ENCODE measurements at regions not wholly inside any gene's neighbourhood (a gene's known extent, or its start where the extent isn't known, plus 50 kb on each side); places are given as distances from the start of the nearest gene placed in this dataset.
"Not testable (repeated sequence)": the region's sequence is repeated elsewhere in the genome, so short reads cannot be mapped to it uniquely, and the experiment has no call there.

DNA sequence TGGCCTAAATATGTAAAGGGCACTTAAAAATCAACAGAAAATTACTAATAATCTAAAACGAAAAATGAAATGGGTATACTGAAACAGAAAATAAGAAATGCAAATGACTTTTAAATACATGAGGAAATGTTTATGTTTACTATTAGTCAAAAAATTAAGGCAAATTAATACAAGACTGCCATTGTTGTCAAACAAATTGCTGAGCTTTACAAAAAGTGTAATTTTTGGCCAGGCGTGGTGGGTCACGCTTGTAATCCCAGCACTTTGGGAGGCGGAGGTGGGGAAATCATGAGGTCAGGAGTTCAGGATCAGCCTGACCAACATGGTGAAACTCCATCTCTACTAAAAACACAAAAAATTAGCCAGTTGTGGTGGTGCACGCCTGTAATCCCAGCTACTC, 343.9 kb upstream of the SGO1 start:
- TF ChIP-seq, protein P1, sequence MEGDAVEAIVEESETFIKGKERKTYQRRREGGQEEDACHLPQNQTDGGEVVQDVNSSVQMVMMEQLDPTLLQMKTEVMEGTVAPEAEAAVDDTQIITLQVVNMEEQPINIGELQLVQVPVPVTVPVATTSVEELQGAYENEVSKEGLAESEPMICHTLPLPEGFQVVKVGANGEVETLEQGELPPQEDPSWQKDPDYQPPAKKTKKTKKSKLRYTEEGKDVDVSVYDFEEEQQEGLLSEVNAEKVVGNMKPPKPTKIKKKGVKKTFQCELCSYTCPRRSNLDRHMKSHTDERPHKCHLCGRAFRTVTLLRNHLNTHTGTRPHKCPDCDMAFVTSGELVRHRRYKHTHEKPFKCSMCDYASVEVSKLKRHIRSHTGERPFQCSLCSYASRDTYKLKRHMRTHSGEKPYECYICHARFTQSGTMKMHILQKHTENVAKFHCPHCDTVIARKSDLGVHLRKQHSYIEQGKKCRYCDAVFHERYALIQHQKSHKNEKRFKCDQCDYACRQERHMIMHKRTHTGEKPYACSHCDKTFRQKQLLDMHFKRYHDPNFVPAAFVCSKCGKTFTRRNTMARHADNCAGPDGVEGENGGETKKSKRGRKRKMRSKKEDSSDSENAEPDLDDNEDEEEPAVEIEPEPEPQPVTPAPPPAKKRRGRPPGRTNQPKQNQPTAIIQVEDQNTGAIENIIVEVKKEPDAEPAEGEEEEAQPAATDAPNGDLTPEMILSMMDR (IDR thresholded peaks at IDR 0.05; ENCODE audit: partially characterized antibody, unreplicated experiment) = no peak
- H3K27ac Mint-ChIP-seq (ENCODE audit: unreplicated experiment) = no peak overlapping the region

DNA sequence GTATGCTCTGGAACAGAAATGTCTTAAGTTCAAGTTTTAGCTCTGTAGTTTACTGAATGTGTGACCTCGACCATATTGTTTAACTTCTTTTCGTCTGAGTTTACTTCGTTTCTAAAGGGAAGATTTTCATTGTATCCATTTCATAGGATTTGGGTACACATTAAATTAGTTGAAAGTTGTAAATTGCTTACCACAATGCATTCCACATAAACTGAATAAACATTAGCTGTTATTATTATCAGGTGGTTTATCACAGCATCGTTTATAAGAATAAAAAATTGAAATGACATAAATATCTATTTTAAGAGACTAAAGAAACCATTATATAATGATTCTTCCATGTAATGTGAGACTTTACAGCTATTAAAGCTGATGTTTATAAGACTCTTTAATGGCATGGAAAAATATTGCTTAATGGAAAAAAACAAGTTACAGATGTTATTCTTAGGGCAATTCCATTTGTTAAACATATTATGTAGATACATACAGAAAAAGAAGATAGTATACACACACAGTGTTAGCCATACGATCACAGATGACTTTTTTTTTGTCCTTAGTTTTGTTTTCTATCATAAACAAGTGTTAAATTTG, 342.3 kb upstream of the SGO1 start:
- no peaks in the 10 kb centered on the region for H3K36me3 Mint-ChIP-seq (ENCODE audit: unreplicated experiment)
- no peaks in the 10 kb centered on the region for H3K27me3 Mint-ChIP-seq (ENCODE audit: unreplicated experiment)
- H3K9me3 Mint-ChIP-seq (ENCODE audit: unreplicated experiment) = no peaks in the 10 kb centered on the region
- H3K4me1 Mint-ChIP-seq (ENCODE audit: low read depth, unreplicated experiment) = no peaks in the 10 kb centered on the region
- DNase-seq = no peak
- no peak overlapping the region for H3K27ac Mint-ChIP-seq (ENCODE audit: unreplicated experiment)
- H3K4me3 Mint-ChIP-seq (ENCODE audit: unreplicated experiment) = no peak overlapping the region
- TF ChIP-seq, protein P1 (IDR thresholded peaks at IDR 0.05; ENCODE audit: partially characterized antibody, unreplicated experiment) = no peak

More for the DNA sequence above, 343.9 kb upstream of the SGO1 start:
- no peak for DNase-seq
- Mint-ChIP-seq H3K4me1 (ENCODE audit: low read depth, unreplicated experiment) (no peaks in the 10 kb centered on the region), H3K27me3 (ENCODE audit: unreplicated experiment) (no peaks in the 10 kb centered on the region), H3K9me3 (ENCODE audit: unreplicated experiment) (no peaks in the 10 kb centered on the region), H3K36me3 (ENCODE audit: unreplicated experiment) (no peaks in the 10 kb centered on the region), H3K4me3 (ENCODE audit: unreplicated experiment) (no peak overlapping the region)

DNA sequence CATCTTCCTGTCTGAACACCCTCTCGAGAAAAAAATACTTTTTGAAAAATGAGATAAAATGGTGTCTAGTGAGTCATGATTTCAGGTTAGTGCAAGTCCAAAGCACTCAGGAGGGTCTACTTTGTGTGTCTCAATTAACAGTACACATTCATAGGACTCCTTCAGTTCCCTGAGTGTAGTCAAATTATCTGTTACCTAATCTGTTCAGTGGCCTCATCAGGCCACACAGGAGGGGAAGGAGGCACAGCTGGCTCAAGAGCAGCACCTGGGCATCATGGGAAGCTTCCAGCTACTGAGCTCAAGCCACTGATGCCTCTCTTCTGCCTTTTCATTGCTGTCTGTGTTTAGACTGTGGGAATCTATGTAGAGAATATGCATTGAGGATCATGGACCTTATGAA, 341.4 kb upstream of the SGO1 start:
- no peak overlapping the region for H3K27ac Mint-ChIP-seq (ENCODE audit: unreplicated experiment)
- TF ChIP-seq, protein P1 (IDR thresholded peaks at IDR 0.05; ENCODE audit: partially characterized antibody, unreplicated experiment) = no peak
- no peaks in the 10 kb centered on the region for H3K36me3 Mint-ChIP-seq (ENCODE audit: unreplicated experiment)
- no peak overlapping the region for H3K4me3 Mint-ChIP-seq (ENCODE audit: unreplicated experiment)
- no peaks in the 10 kb centered on the region for H3K9me3 Mint-ChIP-seq (ENCODE audit: unreplicated experiment)
- no peaks in the 10 kb centered on the region for H3K27me3 Mint-ChIP-seq (ENCODE audit: unreplicated experiment)
- DNase-seq = no peak
- no peaks in the 10 kb centered on the region for H3K4me1 Mint-ChIP-seq (ENCODE audit: low read depth, unreplicated experiment)

DNA sequence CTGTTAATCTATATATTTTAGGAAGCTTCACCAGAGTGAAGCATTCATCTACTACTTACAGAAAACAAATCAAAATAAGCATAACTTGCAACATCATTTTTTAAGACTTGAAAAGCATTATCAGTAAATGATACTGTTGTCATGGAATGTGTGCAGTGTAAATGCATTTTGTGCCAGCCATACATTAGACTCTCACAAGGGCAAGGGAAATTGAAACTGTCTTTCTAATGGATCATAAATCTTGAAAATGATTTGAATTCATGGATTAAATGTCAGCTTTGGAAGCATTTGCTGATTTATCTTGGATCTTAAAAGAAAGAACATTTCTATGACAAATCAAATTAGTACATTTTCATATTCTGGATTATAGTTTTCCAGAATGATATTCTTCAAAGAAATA, 338.3 kb upstream of the SGO1 start:
- H3K4me1 Mint-ChIP-seq (ENCODE audit: low read depth, unreplicated experiment) = no peaks in the 10 kb centered on the region
- no peaks in the 10 kb centered on the region for H3K27me3 Mint-ChIP-seq (ENCODE audit: unreplicated experiment)
- H3K4me3 Mint-ChIP-seq (ENCODE audit: unreplicated experiment) = no peak overlapping the region
- H3K27ac Mint-ChIP-seq (ENCODE audit: unreplicated experiment) = no peak overlapping the region
- DNase-seq = no peak
- peaks cover 2% of the 10 kb centered on the region for H3K9me3 Mint-ChIP-seq (ENCODE audit: unreplicated experiment)
- TF ChIP-seq, protein P1 (IDR thresholded peaks at IDR 0.05; ENCODE audit: partially characterized antibody, unreplicated experiment) = no peak
- H3K36me3 Mint-ChIP-seq (ENCODE audit: unreplicated experiment) = no peaks in the 10 kb centered on the region

DNA sequence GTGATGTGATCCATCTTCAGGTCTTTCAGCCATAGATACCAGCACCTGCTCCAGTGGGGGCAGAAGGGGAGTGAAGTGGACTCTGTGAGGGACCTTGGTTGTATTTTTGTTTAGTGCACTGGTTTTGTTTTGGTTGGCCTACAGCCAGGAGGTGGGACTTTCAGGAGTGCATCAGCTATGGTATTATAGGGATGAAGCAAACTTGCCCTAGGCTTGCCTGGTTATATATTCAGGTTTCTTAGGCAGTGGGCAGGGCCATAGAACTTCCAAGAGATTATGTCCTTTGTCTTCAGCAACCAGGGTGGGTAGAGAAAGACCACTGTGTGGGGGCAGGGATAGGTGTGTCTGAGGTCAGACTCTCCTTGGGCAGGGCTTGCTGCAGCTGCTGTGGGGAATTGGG, 337.3 kb upstream of the SGO1 start:
- H3K36me3 Mint-ChIP-seq (ENCODE audit: unreplicated experiment) = peaks cover 4% of the 10 kb centered on the region
- H3K9me3 Mint-ChIP-seq (ENCODE audit: unreplicated experiment) = peaks cover 2% of the 10 kb centered on the region
- no peak for DNase-seq
- no peak overlapping the region for H3K4me3 Mint-ChIP-seq (ENCODE audit: unreplicated experiment)
- H3K27ac Mint-ChIP-seq (ENCODE audit: unreplicated experiment) = no peak overlapping the region
- no peaks in the 10 kb centered on the region for H3K4me1 Mint-ChIP-seq (ENCODE audit: low read depth, unreplicated experiment)
- H3K27me3 Mint-ChIP-seq (ENCODE audit: unreplicated experiment) = no peaks in the 10 kb centered on the region
- TF ChIP-seq, protein P1 (IDR thresholded peaks at IDR 0.05; ENCODE audit: partially characterized antibody, unreplicated experiment) = no peak

DNA sequence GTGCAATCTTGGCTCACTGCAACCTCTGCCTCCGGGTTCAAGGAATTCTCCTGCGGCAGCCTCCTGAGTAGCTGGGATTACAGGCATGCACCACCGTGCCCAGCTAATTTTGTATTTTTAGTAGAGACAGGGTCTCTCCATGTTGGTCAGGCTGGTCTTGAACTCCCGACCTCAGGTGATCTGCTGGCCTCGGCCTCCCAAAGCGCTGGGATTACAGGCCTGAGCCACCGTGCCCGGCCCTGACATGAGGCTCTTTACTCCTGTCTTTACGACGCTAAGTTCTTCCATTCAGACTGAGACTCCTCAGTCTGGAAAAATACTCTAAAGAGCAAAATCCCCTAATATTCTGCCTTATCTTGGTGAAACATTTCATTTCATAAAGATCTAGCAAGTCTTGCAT, 331.3 kb upstream of the SGO1 start:
- H3K27me3 Mint-ChIP-seq (ENCODE audit: unreplicated experiment); H3K4me1 Mint-ChIP-seq (ENCODE audit: low read depth, unreplicated experiment); H3K9me3 Mint-ChIP-seq (ENCODE audit: unreplicated experiment); DNase-seq; H3K27ac Mint-ChIP-seq (ENCODE audit: unreplicated experiment); H3K4me3 Mint-ChIP-seq (ENCODE audit: unreplicated experiment); H3K36me3 Mint-ChIP-seq (ENCODE audit: unreplicated experiment): not testable (repeated sequence)

Measured in glutamatergic neuron (in vitro differentiated cells).